ENCODE measurements at regions not wholly inside any gene's neighbourhood (a gene's known extent, or its start where the extent isn't known, plus 50 kb on each side); places are given as distances from the start of the nearest gene placed in this dataset.

GRCh38 chr5:73373814-73374510 is 74.6 kb downstream of the FOXD1 start:
- no peak for DNase-seq

- DNase-seq, result no peak
These were observed 77.7 kb downstream of the FOXD1 start for GRCh38 chr5:73370640-73371583.

- DNase-seq, result no peak
These were observed 78.5 kb downstream of the FOXD1 start for GRCh38 chr5:73370095-73370494.

- DNase-seq, result no peak
These were observed 79.3 kb downstream of the FOXD1 start for GRCh38 chr5:73369278-73369677.

- no peak for DNase-seq
These were observed 80.9 kb downstream of the FOXD1 start for GRCh38 chr5:73367650-73368049.

- DNase-seq, result no peak
These were observed 82.4 kb downstream of the FOXD1 start for GRCh38 chr5:73365990-73366667.

GRCh38 chr5:73365301-73365853 is 83.2 kb downstream of the FOXD1 start:
- DNase-seq, result no peak

GRCh38 chr5:73363911-73364730 is 84.5 kb downstream of the FOXD1 start:
- no peak for DNase-seq

GRCh38 chr5:73359395-73359794 is 89.2 kb downstream of the FOXD1 start:
- DNase-seq, result no peak

GRCh38 chr5:73358366-73358765 is 90.2 kb downstream of the FOXD1 start:
- no peak for DNase-seq

- DNase-seq, result no peak
These were observed 91.0 kb downstream of the FOXD1 start for GRCh38 chr5:73357576-73357975.

- no peak for DNase-seq
These were observed 93.5 kb downstream of the FOXD1 start for GRCh38 chr5:73355108-73355507.

- DNase-seq, result no peak
These were observed 94.2 kb downstream of the FOXD1 start for GRCh38 chr5:73354406-73354805.

GRCh38 chr5:73352649-73353230 is 95.8 kb downstream of the FOXD1 start:
- no peak for DNase-seq

- DNase-seq, result no peak
These were observed 96.3 kb downstream of the FOXD1 start for GRCh38 chr5:73352243-73352642.

GRCh38 chr5:73351593-73351992 is 97.0 kb downstream of the FOXD1 start:
- DNase-seq, result no peak

- no peak for DNase-seq
These were observed 101.6 kb downstream of the FOXD1 start for GRCh38 chr5:73346878-73347408.

- DNase-seq, result no peak
These were observed 103.7 kb downstream of the FOXD1 start for GRCh38 chr5:73344835-73345234.

GRCh38 chr5:73339711-73340110 is 108.9 kb downstream of the FOXD1 start:
- DNase-seq, result no peak

- DNase-seq, result no peak
These were observed 109.5 kb downstream of the FOXD1 start for GRCh38 chr5:73339051-73339575.

Data from stimulated activated CD4-positive, alpha-beta T cell treated with anti-CD3 and anti-CD28 coated beads, Interleukin-4, amount 100 ng/mL, for 1 hour (primary cell).